Astrocyte (in vitro differentiated cells and primary cell): ENCODE measurements at regions not wholly inside any gene's neighbourhood (a gene's known extent, or its start where the extent isn't known, plus 50 kb on each side); places are given as distances from the start of the nearest gene placed in this dataset.

ENCODE experiments used
- DNase-seq: peaks from one replicate; pipeline ENCODE4 v3.0.0-alpha.2; 2010; ENCODE audit warnings: low read depth
- FAIRE-seq: peaks from 2 replicates; lab custom pipeline; 2011; peaks lifted over from hg19 to GRCh38; lab: Jason Lieb, UNC
- H2AFZ ChIP-seq: 2 replicates; pipeline ENCODE4 v1.6.0; 2012; ENCODE audit warnings: low read depth, low read length, inconsistent platforms
- H3K27ac ChIP-seq: 2 replicates; pipeline ENCODE4 v1.5.1; 2011; ENCODE audit warnings: low read depth, low read length, inconsistent platforms
- H3K27me3 ChIP-seq: 2 replicates; pipeline ENCODE4 v1.6.0; 2011; ENCODE audit warnings: low read length, inconsistent platforms; ENCODE audit not compliant: insufficient read depth
- H3K36me3 ChIP-seq: 2 replicates; pipeline ENCODE4 v1.5.1; 2011; ENCODE audit warnings: low read length, inconsistent platforms; ENCODE audit not compliant: insufficient read depth
- H3K4me1 ChIP-seq: 2 replicates; pipeline ENCODE4 v1.5.1; 2011; ENCODE audit warnings: low read length, inconsistent platforms; ENCODE audit not compliant: insufficient read depth
- H3K4me2 ChIP-seq: 2 replicates; pipeline ENCODE4 v1.6.0; 2012; ENCODE audit warnings: low read length, inconsistent platforms
- H3K4me3 ChIP-seq: 2 replicates; pipeline ENCODE4 v1.5.1; 2011; ENCODE audit warnings: low read depth, mild to moderate bottlenecking, low read length, inconsistent platforms; ENCODE audit not compliant: insufficient read depth
- H3K79me2 ChIP-seq: 2 replicates; pipeline ENCODE4 v1.6.0; 2012; ENCODE audit warnings: mild to moderate bottlenecking, low read length, inconsistent platforms; ENCODE audit not compliant: insufficient read depth
- H3K9ac ChIP-seq: 2 replicates; pipeline ENCODE4 v1.6.0; 2012; ENCODE audit warnings: mild to moderate bottlenecking, low read length, inconsistent platforms
- H3K9me3 ChIP-seq: 2 replicates; pipeline ENCODE4 v1.5.1; 2012; ENCODE audit warnings: low read depth, mild to moderate bottlenecking, low read length, inconsistent platforms; ENCODE audit not compliant: insufficient read depth
- H4K20me1 ChIP-seq: 2 replicates; pipeline ENCODE4 v1.6.0; 2012; ENCODE audit warnings: low read length, inconsistent platforms; ENCODE audit not compliant: insufficient read depth
- H3K27ac Mint-ChIP-seq: one replicate; pipeline ENCODE4 v1.8.0; 2021; ENCODE audit warnings: mild to moderate bottlenecking, mixed read lengths; ENCODE audit not compliant: unreplicated experiment
- H3K27me3 Mint-ChIP-seq: one replicate; pipeline ENCODE4 v1.8.0; 2021; ENCODE audit warnings: low read depth, mixed read lengths; ENCODE audit not compliant: unreplicated experiment
- H3K36me3 Mint-ChIP-seq: one replicate; pipeline ENCODE4 v1.8.0; 2021; ENCODE audit warnings: low read depth, mixed read lengths; ENCODE audit not compliant: unreplicated experiment
- H3K4me1 Mint-ChIP-seq: one replicate; pipeline ENCODE4 v1.8.0; 2021; ENCODE audit warnings: low read depth, mixed read lengths; ENCODE audit not compliant: unreplicated experiment
- H3K4me3 Mint-ChIP-seq: one replicate; pipeline ENCODE4 v1.8.0; 2021; ENCODE audit warnings: mild to moderate bottlenecking, moderate library complexity, mixed read lengths; ENCODE audit not compliant: unreplicated experiment
- H3K9me3 Mint-ChIP-seq: one replicate; pipeline ENCODE4 v1.8.0; 2021; ENCODE audit warnings: mild to moderate bottlenecking, mixed read lengths; ENCODE audit not compliant: unreplicated experiment
- EZH2 ChIP-seq: IDR thresholded peaks from 2 replicates; pipeline ENCODE4 v1.6.1; 2012; ENCODE audit warnings: mild to moderate bottlenecking, low read length, inconsistent platforms; ENCODE audit not compliant: insufficient read depth
- TF ChIP-seq, protein P1 (sequence below): IDR thresholded peaks from 2 replicates; pipeline ENCODE4 v1.5.1; 2011; ENCODE audit warnings: low read depth, mild to moderate bottlenecking, inconsistent platforms, low read length, moderate library complexity; ENCODE audit not compliant: insufficient read depth

DNA sequence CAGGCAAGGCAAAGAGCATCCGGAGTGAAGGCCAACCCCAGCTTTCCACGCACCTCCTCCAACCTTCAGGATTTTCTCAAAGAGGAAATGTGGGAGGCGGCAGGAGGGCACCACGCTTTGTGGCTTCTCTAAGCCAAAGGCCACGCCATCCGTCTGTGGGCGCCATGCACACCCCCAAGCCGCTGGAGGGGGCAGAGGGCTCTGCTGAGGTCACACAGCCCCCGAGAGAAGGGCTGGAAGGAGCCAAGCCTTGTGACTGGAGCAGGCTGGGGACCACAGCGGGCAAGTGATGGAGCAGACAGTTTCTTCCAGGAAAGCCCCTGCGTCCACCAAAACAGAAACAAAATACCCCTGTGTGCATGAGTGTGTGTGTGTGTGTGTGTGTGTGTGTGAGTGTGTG, 527.4 kb downstream of the BRD1 start:
- TF ChIP-seq, protein P1, sequence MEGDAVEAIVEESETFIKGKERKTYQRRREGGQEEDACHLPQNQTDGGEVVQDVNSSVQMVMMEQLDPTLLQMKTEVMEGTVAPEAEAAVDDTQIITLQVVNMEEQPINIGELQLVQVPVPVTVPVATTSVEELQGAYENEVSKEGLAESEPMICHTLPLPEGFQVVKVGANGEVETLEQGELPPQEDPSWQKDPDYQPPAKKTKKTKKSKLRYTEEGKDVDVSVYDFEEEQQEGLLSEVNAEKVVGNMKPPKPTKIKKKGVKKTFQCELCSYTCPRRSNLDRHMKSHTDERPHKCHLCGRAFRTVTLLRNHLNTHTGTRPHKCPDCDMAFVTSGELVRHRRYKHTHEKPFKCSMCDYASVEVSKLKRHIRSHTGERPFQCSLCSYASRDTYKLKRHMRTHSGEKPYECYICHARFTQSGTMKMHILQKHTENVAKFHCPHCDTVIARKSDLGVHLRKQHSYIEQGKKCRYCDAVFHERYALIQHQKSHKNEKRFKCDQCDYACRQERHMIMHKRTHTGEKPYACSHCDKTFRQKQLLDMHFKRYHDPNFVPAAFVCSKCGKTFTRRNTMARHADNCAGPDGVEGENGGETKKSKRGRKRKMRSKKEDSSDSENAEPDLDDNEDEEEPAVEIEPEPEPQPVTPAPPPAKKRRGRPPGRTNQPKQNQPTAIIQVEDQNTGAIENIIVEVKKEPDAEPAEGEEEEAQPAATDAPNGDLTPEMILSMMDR, result no peak
- TF ChIP-seq EZH2, result no peak
- no peak overlapping the region for H2AFZ ChIP-seq
- H3K9me3 ChIP-seq, result peaks cover 6% of the 10 kb centered on the region
- no peaks in the 10 kb centered on the region for H3K79me2 ChIP-seq
- H3K27ac ChIP-seq, result no peak overlapping the region
- no peaks in the 10 kb centered on the region for H4K20me1 ChIP-seq
- Mint-ChIP-seq H3K27me3 (peaks cover 37% of the 10 kb centered on the region), H3K4me1 (peaks cover 2% of the 10 kb centered on the region), H3K36me3 (no peaks in the 10 kb centered on the region), H3K27ac (no peak overlapping the region), H3K9me3 (peaks cover 6% of the 10 kb centered on the region), H3K4me3 (no peak overlapping the region)
- H3K4me1 ChIP-seq, result no peaks in the 10 kb centered on the region
- no peak overlapping the region for H3K4me3 ChIP-seq
- no peaks in the 10 kb centered on the region for H3K27me3 ChIP-seq
- DNase-seq, result no peak
- H3K4me2 ChIP-seq, result no peak overlapping the region
- H3K9ac ChIP-seq, result no peak overlapping the region
- no peaks in the 10 kb centered on the region for H3K36me3 ChIP-seq
- FAIRE-seq, result no peak

DNA sequence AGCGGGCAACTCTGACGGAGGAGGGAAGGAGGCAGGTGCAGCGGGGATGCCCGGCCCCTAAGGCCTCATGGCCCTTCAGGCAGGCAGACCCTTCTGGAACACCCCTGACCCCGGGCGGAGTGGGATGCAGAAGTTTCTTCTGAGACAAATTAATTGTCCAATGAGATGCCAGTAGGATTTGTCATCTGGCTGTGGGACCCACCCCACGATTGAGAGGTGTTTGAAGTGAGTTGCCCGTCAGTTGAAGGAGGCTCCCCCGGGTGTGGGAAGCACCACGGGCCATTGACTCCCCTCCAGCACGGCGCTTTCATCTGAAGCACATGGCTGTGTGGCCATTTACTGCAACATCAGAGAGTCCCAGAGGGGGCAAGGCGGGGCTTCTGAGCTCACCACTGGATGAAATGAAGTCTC, 527.8 kb downstream of the BRD1 start:
- Histone ChIP-seq H3K27me3 (no peaks in the 10 kb centered on the region), H3K4me2 (no peak overlapping the region), H3K9me3 (peaks cover 6% of the 10 kb centered on the region), H3K36me3 (no peaks in the 10 kb centered on the region), H2AFZ (no peak overlapping the region), H3K79me2 (no peaks in the 10 kb centered on the region), H3K27ac (no peak overlapping the region), H3K4me1 (no peaks in the 10 kb centered on the region), H3K4me3 (no peak overlapping the region), H4K20me1 (no peaks in the 10 kb centered on the region), H3K9ac (no peak overlapping the region)
- DNase-seq (no peak), FAIRE-seq (no peak)
- Mint-ChIP-seq H3K9me3 (peaks cover 7% of the 10 kb centered on the region), H3K4me1 (peaks cover 2% of the 10 kb centered on the region), H3K36me3 (no peaks in the 10 kb centered on the region), H3K27me3 (peaks cover 38% of the 10 kb centered on the region), H3K27ac (no peak overlapping the region), H3K4me3 (no peak overlapping the region)
- TF ChIP-seq EZH2, result no peak
- TF ChIP-seq, protein P1, result no peak

DNA sequence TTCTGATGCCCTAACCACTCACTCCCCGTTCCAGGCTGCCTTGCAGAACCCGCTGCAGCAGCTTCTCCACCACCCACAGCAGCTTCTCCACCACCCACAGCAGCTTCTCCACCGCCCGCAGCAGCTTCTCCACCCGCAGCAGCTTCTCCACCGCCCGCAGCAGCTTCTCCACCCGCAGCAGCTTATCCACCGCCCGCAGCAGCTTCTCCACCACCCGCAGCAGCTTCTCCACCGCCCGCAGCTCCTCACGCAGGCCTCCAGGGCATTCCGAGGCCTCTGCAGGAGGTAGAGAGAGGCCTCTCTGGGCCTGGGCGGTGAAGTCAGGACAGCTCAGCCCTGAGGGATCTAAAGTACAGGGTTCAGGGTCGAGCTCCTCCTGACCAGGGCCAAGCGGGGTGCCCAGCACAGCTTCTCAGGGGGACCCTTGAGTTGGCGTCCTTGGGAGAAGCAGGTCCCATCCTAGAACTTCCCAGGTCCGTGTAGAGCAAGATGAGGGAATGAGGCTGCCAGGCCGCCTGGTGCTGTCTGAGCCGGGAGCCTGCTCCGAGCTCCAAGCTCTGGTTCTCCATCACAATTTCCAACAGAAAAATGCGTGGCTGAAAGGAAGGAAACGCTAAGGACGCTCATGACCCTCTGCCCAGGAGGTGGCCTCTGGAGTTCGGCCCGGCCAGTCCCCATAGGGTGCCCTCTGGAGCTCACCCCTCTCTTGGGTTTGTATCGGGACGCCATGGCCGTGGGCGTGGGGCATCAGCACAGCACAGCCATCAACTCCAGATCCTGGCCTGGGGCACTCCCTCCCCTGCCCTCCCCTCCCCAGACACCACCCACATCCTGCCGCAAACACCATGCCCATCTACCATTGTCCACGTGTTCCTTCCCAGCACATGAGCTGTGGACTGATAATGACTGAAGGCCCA, 528.6 kb downstream of the BRD1 start:
- no peaks in the 10 kb centered on the region for H3K79me2 ChIP-seq
- DNase-seq (no peak), FAIRE-seq (no peak)
- no peak overlapping the region for H2AFZ ChIP-seq
- no peak overlapping the region for H3K4me3 ChIP-seq
- H3K27ac Mint-ChIP-seq, result no peak overlapping the region
- H3K9ac ChIP-seq, result no peak overlapping the region
- H3K9me3 Mint-ChIP-seq, result peaks cover 9% of the 10 kb centered on the region
- H4K20me1 ChIP-seq, result no peaks in the 10 kb centered on the region
- H3K4me2 ChIP-seq, result no peak overlapping the region
- H3K4me1 Mint-ChIP-seq, result peaks cover 2% of the 10 kb centered on the region
- H3K27me3 Mint-ChIP-seq, result peaks cover 40% of the 10 kb centered on the region
- H3K4me1 ChIP-seq, result no peaks in the 10 kb centered on the region
- H3K36me3 Mint-ChIP-seq, result no peaks in the 10 kb centered on the region
- no peaks in the 10 kb centered on the region for H3K27me3 ChIP-seq
- H3K36me3 ChIP-seq, result no peaks in the 10 kb centered on the region
- H3K4me3 Mint-ChIP-seq, result no peak overlapping the region
- H3K9me3 ChIP-seq, result peaks cover 12% of the 10 kb centered on the region
- no peak for TF ChIP-seq EZH2
- TF ChIP-seq, protein P1, result no peak
- H3K27ac ChIP-seq, result no peak overlapping the region
